GM23248 (cell line): ENCODE measurements at regions not wholly inside any gene's neighbourhood (a gene's known extent, or its start where the extent isn't known, plus 50 kb on each side); places are given as distances from the start of the nearest gene placed in this dataset.

Experiments
- EZH2 ChIP-seq: fragments of 200-600 bp; sonication (generic); IDR thresholded peaks from 2 replicates; pipeline ENCODE4 v1.6.1; 2018; ENCODE audit warnings: antibody characterized with exemption, mild to moderate bottlenecking; ENCODE audit not compliant: insufficient read depth, poor library complexity, severe bottlenecking
- EZH2phosphoT487 ChIP-seq: fragments of 200-600 bp; sonication (generic); IDR thresholded peaks from 2 replicates; pipeline ENCODE4 v1.6.1; 2018; ENCODE audit warnings: antibody characterized with exemption, moderate library complexity, mild to moderate bottlenecking, low read depth; ENCODE audit not compliant: insufficient read depth

GRCh38 chr2:182496596-182496995 lies 69.8 kb upstream of the PDE1A start:
- TF ChIP-seq EZH2, result no peak
- TF ChIP-seq EZH2phosphoT487, result no peak
